ENCODE measurements at regions not wholly inside any gene's neighbourhood (a gene's known extent, or its start where the extent isn't known, plus 50 kb on each side); places are given as distances from the start of the nearest gene placed in this dataset.

DNA sequence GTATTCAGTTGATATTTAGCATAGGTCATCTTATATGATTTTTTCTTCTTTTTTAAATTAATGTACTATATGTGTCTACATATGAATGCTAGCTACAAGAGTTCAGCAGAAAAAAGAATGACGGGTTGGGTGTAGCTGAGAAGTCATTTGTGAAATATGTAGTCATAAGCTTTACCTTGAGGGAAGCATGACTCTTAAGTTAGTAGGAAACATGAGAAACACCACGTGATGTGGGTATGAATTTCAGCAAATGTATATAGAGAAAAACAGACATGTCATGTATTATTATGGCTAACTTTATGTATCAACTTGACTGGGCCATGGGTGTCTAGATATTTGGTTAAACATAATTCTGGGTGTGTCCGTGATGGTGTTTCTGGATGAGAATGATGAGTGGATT, 125.0 kb downstream of the RAP2B start:
- Histone ChIP-seq H3K4me3 (ENCODE audit: low read depth in 1 of 2, low read length in 2 of 2) (no peak overlapping the region), H3K4me1 (ENCODE audit: insufficient read depth, low read length) (peaks cover 7% of the 10 kb centered on the region), H3K36me3 (ENCODE audit: insufficient read depth, low read length) (no peaks in the 10 kb centered on the region), H3K27me3 (ENCODE audit: control insufficient read depth in 1 of 2, insufficient read depth in 2 of 2, low read length in 2 of 2) (no peaks in the 10 kb centered on the region), H3K9ac (ENCODE audit: low read length) (no peak overlapping the region), H3K27ac (ENCODE audit: low read depth, low read length) (no peak overlapping the region), H3K9me3 (ENCODE audit: low read length) (no peaks in the 10 kb centered on the region)

DNA sequence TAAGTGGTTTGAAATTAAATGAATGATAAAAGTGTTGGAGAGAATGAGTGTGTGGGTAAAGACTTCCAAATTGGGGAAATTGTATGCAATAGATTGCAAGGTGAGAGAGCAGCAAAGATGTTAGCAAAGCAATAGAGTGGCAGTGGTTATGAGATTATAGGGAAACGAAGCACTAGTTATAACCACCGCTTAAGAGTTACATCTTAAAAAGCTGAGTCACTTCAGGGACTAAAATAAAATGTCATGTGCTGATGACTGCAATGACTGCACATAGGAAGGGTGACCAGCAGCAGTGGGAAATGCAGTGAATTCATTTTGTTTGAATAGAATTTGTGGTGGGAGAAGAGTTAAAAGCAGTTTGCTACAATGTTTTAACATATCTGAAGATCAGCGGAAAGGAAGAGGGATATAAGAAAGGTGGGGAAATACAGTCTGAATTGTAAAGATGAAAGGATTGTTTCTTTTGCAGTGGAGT, 127.3 kb downstream of the RAP2B start:
- Histone ChIP-seq H3K4me1 (ENCODE audit: insufficient read depth, low read length) (peaks cover 7% of the 10 kb centered on the region), H3K4me3 (ENCODE audit: low read depth in 1 of 2, low read length in 2 of 2) (no peak overlapping the region), H3K9me3 (ENCODE audit: low read length) (no peaks in the 10 kb centered on the region), H3K27ac (ENCODE audit: low read depth, low read length) (no peak overlapping the region), H3K9ac (ENCODE audit: low read length) (no peak overlapping the region), H3K36me3 (ENCODE audit: insufficient read depth, low read length) (no peaks in the 10 kb centered on the region), H3K27me3 (ENCODE audit: control insufficient read depth in 1 of 2, insufficient read depth in 2 of 2, low read length in 2 of 2) (no peaks in the 10 kb centered on the region)

DNA sequence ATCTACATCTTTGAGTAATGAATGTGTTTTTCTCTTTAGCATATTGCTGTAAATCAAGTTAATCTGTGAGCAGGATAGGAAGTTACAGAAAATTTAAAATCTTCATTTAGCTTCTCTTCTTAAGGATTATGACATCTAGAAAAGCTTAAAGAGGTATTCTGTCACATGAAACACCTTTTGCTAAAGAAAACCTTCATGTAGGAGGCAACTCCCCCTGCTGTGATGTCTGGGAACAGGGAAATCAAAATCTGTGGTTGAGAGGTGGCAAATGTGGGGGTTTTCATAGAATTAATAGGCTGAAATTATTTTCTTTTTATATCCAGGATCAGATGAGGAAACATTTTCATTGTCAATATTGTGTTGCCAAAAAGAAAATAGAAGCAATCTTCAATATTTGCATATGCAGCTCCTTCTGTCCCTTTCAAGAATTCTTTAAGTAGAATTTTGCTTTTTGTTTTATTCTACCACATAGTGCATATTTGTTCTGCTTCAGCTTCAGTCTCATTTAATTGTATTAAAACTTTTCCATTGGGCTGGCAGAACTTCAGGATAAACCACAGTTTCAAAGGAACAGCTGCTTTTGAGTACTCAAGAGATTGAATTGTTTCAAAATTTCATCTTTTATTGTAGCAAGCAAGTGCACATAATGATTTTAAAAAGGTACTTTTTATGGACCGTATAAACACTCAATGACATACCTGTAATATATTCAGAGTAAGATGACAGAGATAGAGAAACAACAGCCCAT, 128.4 kb downstream of the RAP2B start:
- peaks cover 7% of the 10 kb centered on the region for H3K4me1 ChIP-seq (ENCODE audit: insufficient read depth, low read length)
- H3K27me3 ChIP-seq (ENCODE audit: control insufficient read depth in 1 of 2, insufficient read depth in 2 of 2, low read length in 2 of 2): no peaks in the 10 kb centered on the region
- H3K9ac ChIP-seq (ENCODE audit: low read length): no peak overlapping the region
- H3K36me3 ChIP-seq (ENCODE audit: insufficient read depth, low read length): no peaks in the 10 kb centered on the region
- H3K4me3 ChIP-seq (ENCODE audit: low read depth in 1 of 2, low read length in 2 of 2): no peak overlapping the region
- no peak overlapping the region for H3K27ac ChIP-seq (ENCODE audit: low read depth, low read length)
- no peaks in the 10 kb centered on the region for H3K9me3 ChIP-seq (ENCODE audit: low read length)

GRCh38 chr3:153291059-153291685, 129.1 kb downstream of the RAP2B start:
- Histone ChIP-seq H3K4me3 (ENCODE audit: low read depth in 1 of 2, low read length in 2 of 2) (no peak overlapping the region), H3K4me1 (ENCODE audit: insufficient read depth, low read length) (peaks cover 7% of the 10 kb centered on the region), H3K9ac (ENCODE audit: low read length) (no peak overlapping the region), H3K9me3 (ENCODE audit: low read length) (no peaks in the 10 kb centered on the region), H3K36me3 (ENCODE audit: insufficient read depth, low read length) (no peaks in the 10 kb centered on the region), H3K27me3 (ENCODE audit: control insufficient read depth in 1 of 2, insufficient read depth in 2 of 2, low read length in 2 of 2) (no peaks in the 10 kb centered on the region), H3K27ac (ENCODE audit: low read depth, low read length) (no peak overlapping the region)

DNA sequence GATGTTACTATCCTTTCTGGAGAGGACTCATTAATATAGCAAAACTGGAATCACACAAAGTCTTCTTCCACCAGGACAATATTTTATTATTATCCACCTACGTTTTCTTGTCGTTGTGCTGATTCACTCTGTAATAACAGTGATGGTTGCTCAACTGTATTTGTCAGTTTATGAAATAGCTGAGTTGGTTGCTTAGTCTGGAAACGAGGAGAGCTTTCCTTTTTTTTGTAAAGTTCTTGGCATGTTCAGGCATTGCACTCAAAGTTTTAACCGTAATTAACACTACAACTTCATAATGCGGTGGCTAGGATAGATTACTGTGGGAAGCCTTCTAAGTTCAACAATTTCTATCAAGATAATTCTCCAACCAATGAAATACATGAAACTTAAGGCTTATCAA, 131.2 kb downstream of the RAP2B start:
- Histone ChIP-seq H3K27me3 (ENCODE audit: control insufficient read depth in 1 of 2, insufficient read depth in 2 of 2, low read length in 2 of 2) (no peaks in the 10 kb centered on the region), H3K9me3 (ENCODE audit: low read length) (no peaks in the 10 kb centered on the region), H3K9ac (ENCODE audit: low read length) (no peak overlapping the region), H3K4me1 (ENCODE audit: insufficient read depth, low read length) (peaks cover 7% of the 10 kb centered on the region), H3K4me3 (ENCODE audit: low read depth in 1 of 2, low read length in 2 of 2) (no peak overlapping the region), H3K36me3 (ENCODE audit: insufficient read depth, low read length) (no peaks in the 10 kb centered on the region), H3K27ac (ENCODE audit: low read depth, low read length) (no peak overlapping the region)

- peaks cover 3% of the 10 kb centered on the region for H3K4me1 ChIP-seq (ENCODE audit: insufficient read depth, low read length)
- no peak overlapping the region for H3K27ac ChIP-seq (ENCODE audit: low read depth, low read length)
- no peaks in the 10 kb centered on the region for H3K27me3 ChIP-seq (ENCODE audit: control insufficient read depth in 1 of 2, insufficient read depth in 2 of 2, low read length in 2 of 2)
- no peak overlapping the region for H3K4me3 ChIP-seq (ENCODE audit: low read depth in 1 of 2, low read length in 2 of 2)
- H3K36me3 ChIP-seq (ENCODE audit: insufficient read depth, low read length): no peaks in the 10 kb centered on the region
- H3K9me3 ChIP-seq (ENCODE audit: low read length): no peaks in the 10 kb centered on the region
- no peak overlapping the region for H3K9ac ChIP-seq (ENCODE audit: low read length)
Observed at GRCh38 chr3:153295901-153296300, 133.9 kb downstream of the RAP2B start.

- Histone ChIP-seq H3K27me3 (ENCODE audit: control insufficient read depth in 1 of 2, insufficient read depth in 2 of 2, low read length in 2 of 2) (no peaks in the 10 kb centered on the region), H3K36me3 (ENCODE audit: insufficient read depth, low read length) (no peaks in the 10 kb centered on the region), H3K9me3 (ENCODE audit: low read length) (no peaks in the 10 kb centered on the region), H3K27ac (ENCODE audit: low read depth, low read length) (no peak overlapping the region), H3K4me3 (ENCODE audit: low read depth in 1 of 2, low read length in 2 of 2) (no peak overlapping the region), H3K4me1 (ENCODE audit: insufficient read depth, low read length) (peaks cover 17% of the 10 kb centered on the region), H3K9ac (ENCODE audit: low read length) (no peak overlapping the region)
Observed at GRCh38 chr3:153305189-153305588, 143.2 kb downstream of the RAP2B start.

DNA sequence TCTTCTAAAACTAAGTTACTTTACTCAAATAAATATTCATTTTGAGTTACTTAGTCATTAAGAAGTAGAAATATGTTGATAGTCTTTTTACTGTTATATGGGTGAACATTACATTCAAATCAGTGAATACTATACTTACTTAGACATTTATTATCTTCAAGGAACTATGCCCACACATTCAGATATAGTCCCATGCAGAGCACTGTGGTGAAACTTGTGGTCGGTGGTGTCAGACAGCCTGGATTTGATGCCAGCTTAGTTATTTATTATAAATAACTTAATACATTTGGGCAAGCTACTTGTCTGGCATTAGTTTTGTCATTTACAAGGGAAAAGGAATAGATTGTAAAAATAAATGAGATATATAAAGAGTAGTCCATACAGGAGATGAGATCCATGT, 149.5 kb downstream of the RAP2B start:
- H3K9ac ChIP-seq (ENCODE audit: low read length): no peak overlapping the region
- H3K4me1 ChIP-seq (ENCODE audit: insufficient read depth, low read length): no peaks in the 10 kb centered on the region
- H3K9me3 ChIP-seq (ENCODE audit: low read length): no peaks in the 10 kb centered on the region
- H3K27ac ChIP-seq (ENCODE audit: low read depth, low read length): no peak overlapping the region
- no peaks in the 10 kb centered on the region for H3K36me3 ChIP-seq (ENCODE audit: insufficient read depth, low read length)
- no peaks in the 10 kb centered on the region for H3K27me3 ChIP-seq (ENCODE audit: control insufficient read depth in 1 of 2, insufficient read depth in 2 of 2, low read length in 2 of 2)
- no peak overlapping the region for H3K4me3 ChIP-seq (ENCODE audit: low read depth in 1 of 2, low read length in 2 of 2)

GRCh38 chr3:153313302-153313965, 151.4 kb downstream of the RAP2B start:
- no peaks in the 10 kb centered on the region for H3K4me1 ChIP-seq (ENCODE audit: insufficient read depth, low read length)

DNA sequence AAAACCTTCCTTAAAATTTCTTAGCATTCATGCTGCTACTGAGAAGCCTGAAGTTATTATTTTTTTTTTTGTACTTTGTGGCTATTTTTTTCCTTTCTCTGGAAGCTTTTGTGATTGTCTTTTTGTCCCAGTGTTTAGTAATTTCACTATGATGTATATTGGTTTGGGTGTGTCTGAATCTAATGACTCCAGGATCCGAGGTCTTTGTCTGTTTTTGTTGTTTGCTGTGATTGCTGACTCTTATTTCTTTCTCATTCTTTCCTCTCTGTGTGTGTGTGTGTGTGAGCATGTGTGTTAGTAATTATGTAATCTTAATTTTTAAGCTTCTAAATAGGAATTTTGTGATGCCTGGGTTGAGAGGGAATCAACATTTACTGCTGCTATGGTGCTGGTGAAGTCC, 152.0 kb downstream of the RAP2B start:
- H3K27ac ChIP-seq (ENCODE audit: low read depth, low read length): no peak overlapping the region
- H3K9ac ChIP-seq (ENCODE audit: low read length): no peak overlapping the region
- H3K27me3 ChIP-seq (ENCODE audit: control insufficient read depth in 1 of 2, insufficient read depth in 2 of 2, low read length in 2 of 2): no peaks in the 10 kb centered on the region
- no peak overlapping the region for H3K4me3 ChIP-seq (ENCODE audit: low read depth in 1 of 2, low read length in 2 of 2)
- H3K4me1 ChIP-seq (ENCODE audit: insufficient read depth, low read length): no peaks in the 10 kb centered on the region
- H3K9me3 ChIP-seq (ENCODE audit: low read length): no peaks in the 10 kb centered on the region
- no peaks in the 10 kb centered on the region for H3K36me3 ChIP-seq (ENCODE audit: insufficient read depth, low read length)

More at GRCh38 chr3:153313302-153313965, 151.4 kb downstream of the RAP2B start:
- Histone ChIP-seq H3K9ac (ENCODE audit: low read length) (no peak overlapping the region), H3K36me3 (ENCODE audit: insufficient read depth, low read length) (no peaks in the 10 kb centered on the region), H3K9me3 (ENCODE audit: low read length) (no peaks in the 10 kb centered on the region), H3K4me3 (ENCODE audit: low read depth in 1 of 2, low read length in 2 of 2) (no peak overlapping the region), H3K27me3 (ENCODE audit: control insufficient read depth in 1 of 2, insufficient read depth in 2 of 2, low read length in 2 of 2) (no peaks in the 10 kb centered on the region), H3K27ac (ENCODE audit: low read depth, low read length) (no peak overlapping the region)

- H3K27me3 ChIP-seq (ENCODE audit: control insufficient read depth in 1 of 2, insufficient read depth in 2 of 2, low read length in 2 of 2): no peaks in the 10 kb centered on the region
- no peaks in the 10 kb centered on the region for H3K9me3 ChIP-seq (ENCODE audit: low read length)
- no peaks in the 10 kb centered on the region for H3K36me3 ChIP-seq (ENCODE audit: insufficient read depth, low read length)
- H3K4me3 ChIP-seq (ENCODE audit: low read depth in 1 of 2, low read length in 2 of 2): no peak overlapping the region
- peaks cover 3% of the 10 kb centered on the region for H3K4me1 ChIP-seq (ENCODE audit: insufficient read depth, low read length)
- H3K9ac ChIP-seq (ENCODE audit: low read length): no peak overlapping the region
- H3K27ac ChIP-seq (ENCODE audit: low read depth, low read length): no peak overlapping the region
Observed at GRCh38 chr3:153315781-153316180, 153.8 kb downstream of the RAP2B start.
